Smooth muscle cell of the brain vasculature (primary cell): ENCODE measurements at regions not wholly inside any gene's neighbourhood (a gene's known extent, or its start where the extent isn't known, plus 50 kb on each side); places are given as distances from the start of the nearest gene placed in this dataset.
"Not testable (repeated sequence)": the region's sequence is repeated elsewhere in the genome, so short reads cannot be mapped to it uniquely, and the experiment has no call there.

ENCODE experiments used
- DNase-seq: peaks from one replicate; pipeline ENCODE4 v3.0.0-alpha.2; 2012; ENCODE audit warnings: low read depth, low spot score

DNA sequence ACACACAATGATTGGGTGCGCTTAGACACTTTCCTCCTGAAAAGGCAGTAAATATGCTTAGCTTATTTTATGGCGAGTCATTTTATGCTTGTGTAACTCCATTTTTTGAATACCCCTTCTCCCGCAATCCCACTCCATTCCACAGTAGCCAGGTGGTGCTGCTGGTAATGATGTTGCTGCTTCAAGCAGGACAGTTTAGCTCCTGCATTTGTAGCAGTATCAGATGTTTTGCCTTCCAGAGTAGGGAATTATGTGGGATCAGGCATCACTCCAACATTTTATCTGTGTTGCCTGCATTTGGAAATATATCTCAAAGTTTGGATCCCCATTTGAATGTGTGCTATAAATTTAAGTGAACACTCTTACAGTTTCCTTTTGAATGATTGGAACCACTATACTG lies 302.1 kb upstream of the SGO1 start:
- DNase-seq: no peak

DNA sequence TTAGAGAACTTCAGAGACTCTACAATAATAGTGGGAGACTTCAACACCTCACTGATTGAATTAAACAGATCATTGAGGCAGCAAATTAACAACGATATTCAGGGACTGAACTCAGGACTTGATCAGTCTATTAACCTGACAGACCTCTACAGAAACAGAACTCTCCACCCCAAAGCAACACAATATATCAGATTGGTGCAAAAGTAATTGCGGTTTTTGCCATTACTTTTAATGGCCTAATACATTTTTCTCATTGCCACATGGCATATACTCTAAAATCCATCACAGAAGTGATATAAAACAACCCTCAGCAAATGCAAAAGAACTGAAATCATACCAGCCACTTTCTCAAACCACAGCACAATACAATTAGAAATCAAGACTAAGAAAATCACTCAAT lies 298.1 kb upstream of the SGO1 start:
- no peak for DNase-seq

DNA sequence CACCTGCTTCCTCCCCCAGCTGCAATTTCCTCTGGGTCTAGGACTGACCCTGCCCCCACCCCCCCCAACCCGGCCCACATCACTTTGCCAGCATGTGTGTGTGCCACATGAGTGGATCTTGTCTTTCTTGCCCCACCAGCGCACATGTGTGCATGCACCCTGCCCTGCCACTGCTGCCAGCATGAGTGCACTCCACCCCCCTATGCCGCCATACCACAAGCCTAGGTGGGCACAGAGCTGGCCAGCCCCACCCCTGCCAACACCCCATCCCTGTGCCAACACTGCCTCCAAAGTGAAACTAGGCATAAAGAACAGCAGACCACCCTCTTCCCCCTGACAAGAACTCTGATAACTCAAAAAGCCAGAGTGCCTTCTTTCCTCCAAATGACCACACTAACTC lies 296.3 kb upstream of the SGO1 start:
- DNase-seq: no peak

DNA sequence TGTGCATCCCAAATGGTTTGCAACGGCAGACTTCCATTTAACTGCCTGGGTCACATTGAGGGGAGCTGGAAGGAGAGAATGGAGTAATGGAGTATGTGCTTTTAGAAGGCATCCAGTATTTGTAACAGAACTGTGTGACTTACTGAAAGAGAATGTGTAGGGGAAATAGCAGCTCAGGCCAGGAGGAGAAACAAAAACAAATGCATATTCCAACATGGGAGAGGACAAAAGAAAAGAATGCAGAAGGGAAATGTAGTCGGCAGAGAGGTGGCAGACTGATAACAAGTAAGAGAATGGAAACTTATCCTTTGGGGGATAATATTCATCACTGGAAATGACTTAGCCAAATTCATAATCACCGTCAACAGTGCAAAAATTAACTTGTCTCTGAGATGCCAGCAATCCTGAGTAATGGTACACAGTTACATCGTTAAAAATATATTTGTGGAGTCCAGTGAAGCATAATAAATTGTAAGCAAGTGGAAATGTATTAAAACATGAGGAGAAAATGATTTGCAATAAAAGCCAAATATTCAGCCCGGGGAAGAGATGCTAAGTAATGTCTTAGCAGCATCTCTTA lies 294.9 kb upstream of the SGO1 start:
- no peak for DNase-seq

DNA sequence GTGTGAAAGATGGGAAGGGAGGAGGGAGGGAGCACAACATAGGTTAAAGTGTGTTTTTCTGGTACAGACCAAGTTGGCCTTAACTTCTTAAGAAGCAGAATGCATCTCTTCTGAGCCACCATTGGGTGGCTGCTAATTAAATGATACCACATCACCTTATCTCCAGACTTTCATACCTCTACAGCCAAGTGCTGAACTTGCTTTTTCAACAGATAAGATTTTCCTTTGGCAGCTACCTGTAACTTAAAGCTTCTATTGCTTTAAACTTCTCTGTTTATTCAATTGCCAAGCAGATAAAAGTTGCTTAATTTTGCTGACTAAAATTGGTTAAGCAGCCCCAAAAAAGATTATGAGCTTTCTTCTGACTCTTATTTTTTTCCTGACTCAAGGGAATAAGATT lies 292.4 kb upstream of the SGO1 start:
- no peak for DNase-seq

DNA sequence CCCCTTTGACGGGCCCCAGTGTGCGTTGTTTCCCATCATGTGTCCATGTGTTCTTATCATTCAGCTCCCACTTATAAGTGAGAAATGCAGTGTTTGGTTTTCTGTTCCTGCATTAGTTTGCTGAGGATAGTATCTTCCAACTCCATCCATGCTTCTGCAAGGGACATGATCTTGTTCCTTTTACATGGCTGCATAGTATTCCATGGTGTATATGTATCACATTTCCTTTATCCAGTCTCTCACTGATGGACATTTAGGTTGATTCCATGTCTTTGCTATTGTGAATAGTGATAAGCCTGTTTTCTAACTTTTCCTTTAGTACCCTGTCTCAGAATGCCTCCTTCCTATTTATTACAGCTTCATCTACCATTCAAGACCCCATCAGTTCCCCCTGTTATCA lies 278.2 kb upstream of the SGO1 start:
- DNase-seq: not testable (repeated sequence)

DNA sequence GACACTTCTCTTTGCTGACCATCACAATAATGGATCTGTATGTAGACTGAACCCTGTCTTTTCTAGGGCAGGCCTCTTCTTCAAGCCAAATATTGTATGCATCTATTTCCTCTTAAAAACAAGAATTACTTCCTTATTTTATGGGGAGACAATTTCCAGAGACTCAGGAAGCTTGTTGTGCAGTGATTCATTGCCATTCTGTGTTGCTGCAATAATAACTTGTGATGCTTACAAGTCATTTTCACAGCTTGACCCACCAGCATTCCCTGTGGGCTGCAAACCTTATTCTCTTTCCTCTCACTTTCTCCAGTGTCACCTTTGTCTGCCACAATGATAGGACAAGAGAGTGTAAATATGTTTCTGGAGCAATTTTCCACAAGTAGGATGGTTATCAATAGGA lies 276.7 kb upstream of the SGO1 start:
- no peak for DNase-seq

DNA sequence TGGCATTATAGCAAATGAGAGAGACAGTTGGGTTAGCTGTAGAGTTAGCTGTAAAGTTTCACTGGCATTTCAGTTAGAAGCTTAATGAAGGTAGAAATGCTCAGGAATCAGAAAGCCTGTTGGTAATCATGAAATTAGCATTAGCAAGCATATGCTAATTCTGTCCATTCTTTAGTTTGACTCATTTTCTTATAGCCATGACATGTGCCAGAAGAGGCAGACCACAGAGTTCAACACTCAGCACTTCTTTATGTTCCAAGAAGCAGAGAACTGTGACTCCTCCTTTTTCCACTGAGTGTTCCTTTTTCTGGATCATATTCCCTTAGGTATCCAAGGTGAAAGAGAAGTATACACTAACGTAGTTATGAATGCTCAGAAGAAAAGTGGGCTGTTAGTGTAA lies 276.2 kb upstream of the SGO1 start:
- DNase-seq: no peak

DNA sequence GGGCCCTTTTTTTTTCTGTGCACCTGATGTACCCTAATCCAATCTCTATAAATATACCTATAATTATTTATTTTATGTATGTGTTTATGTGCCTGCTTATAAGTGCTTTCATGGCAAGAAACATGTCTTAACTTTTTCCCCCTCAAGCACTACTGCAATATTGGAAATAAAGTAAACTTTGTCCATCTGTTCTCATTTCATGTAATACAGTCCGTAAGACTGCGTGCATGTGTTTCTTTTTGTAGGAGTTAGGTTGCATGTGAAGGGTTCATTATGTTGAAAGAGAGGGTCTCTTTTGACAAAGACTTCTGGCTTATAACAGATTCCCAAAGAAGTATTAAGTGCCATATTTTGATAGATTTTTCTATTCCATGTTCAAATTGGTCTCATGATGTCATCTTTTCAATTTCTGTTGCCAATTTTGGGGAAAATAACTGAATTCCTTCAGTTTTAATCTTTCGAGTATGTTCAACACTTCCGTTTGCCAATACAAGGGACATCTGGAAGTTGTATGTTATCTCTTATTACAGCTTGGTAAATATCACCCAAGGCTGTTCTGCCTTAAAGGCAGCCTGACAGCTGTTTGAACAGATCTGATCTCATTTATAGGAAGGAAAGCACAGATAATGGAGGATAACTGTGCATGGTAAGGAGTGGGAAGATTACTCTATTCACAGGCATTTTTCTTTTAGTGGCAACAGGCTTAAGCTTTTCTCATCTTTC lies 273.1 kb upstream of the SGO1 start:
- no peak for DNase-seq

DNA sequence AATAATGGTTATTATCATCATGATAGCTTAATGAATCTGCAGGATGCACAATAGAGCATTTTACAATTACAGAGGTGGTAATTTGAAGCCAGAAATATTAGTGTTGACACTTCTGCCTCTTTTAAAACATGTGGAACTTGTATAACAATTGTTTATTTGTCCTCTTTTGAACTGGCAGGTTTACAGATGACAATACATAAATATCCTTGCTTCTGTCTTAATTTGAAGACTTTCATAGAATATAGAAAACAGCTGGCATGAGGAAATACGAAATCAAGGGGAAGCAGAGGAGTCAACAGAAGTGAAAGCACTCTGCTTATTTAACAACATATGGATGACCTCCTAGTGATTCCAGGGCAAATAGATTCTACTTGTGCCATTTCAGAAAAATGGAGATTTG lies 270.5 kb upstream of the SGO1 start:
- no peak for DNase-seq

DNA sequence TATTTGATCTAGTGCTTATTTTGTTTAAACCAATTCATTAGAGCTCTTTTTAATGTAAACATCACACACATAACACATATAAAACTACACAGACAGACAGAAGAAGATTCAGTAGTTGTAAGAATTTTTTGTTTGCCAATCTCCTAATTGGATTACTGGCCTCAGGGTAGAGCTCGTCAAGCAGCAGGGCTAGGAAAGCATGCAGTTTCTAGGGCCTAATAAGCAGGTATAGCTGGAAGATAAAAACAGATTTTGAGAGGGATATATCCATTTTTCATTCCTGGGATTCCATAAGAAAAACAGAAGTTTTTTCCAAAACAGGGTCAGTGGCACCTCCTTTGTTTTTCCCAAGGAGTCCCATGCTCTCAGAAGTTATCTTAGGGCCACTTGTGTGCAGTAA lies 265.2 kb upstream of the SGO1 start:
- no peak for DNase-seq

DNA sequence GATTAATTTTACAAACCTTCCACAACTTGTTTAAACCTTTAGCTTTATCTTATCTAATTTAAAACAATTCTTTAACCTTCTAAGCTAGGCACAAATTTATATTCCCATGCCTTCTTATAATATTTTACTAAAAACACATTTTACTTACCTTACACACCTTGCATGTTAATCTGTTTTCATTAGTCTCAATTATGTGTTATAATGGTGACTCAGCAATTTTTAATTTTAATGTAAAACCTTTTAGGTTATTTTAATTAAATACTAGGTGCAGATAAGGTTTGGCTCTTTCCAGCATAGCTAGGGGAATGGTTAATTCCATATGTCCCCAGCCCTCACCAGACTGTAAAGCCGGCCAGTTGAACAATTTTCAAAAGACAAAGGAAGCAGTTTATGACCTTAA lies 264.6 kb upstream of the SGO1 start:
- no peak for DNase-seq

DNA sequence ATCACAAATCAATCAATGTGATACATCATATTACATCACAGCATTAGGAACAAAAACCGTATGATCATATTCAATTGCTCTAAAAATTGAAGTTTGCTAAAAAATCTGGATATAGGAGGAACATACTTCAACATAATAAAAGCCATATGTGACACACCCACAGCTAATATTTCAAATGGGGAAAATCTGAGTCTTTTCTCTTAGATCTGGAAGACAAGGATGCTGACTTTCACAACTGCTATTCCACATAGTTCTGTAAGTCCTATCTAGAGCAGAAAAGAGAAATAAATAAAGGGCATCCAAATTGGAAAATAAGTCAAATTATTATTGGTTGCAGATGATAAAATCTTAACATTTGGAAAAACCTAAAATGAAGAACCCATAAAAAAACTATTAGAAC lies 256.8 kb upstream of the SGO1 start:
- no peak for DNase-seq

DNA sequence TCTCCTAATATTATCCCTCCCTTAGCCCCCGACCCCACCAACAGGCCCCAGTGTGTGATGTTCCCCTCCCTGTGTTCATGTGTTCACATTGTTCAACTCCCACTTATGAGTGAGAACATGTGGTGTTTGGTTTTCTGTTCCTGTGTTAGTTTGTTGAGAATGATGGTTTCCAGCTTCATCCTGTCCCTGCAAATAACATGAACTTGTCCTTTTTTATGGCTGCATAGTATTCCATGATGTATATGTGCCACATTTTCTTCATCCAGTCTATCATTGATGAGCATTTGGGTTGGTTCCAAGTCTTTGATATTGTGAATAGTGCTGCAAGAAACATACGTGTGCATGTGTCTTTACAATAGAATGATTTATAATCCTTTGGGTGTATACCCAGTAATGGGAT lies 241.3 kb upstream of the SGO1 start:
- DNase-seq: not testable (repeated sequence)

DNA sequence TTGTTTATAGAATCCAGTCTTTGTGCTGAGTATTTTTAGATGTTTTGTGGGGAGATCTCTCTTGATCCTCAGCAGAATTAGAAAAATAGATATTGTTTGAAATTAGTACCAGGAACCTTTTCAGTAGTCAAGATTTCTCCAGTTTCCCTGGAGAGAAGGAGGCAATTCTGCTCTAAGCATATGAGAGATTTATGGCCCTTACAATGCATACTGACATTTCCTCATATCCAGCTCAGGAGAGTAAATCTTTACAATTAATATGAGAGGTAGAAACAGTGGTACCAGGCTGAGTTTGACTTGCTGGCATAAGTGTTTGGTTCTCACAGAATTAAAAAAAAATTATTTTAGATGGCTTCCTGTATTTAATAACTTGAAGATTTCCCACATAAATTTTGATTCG lies 239.1 kb upstream of the SGO1 start:
- no peak for DNase-seq

DNA sequence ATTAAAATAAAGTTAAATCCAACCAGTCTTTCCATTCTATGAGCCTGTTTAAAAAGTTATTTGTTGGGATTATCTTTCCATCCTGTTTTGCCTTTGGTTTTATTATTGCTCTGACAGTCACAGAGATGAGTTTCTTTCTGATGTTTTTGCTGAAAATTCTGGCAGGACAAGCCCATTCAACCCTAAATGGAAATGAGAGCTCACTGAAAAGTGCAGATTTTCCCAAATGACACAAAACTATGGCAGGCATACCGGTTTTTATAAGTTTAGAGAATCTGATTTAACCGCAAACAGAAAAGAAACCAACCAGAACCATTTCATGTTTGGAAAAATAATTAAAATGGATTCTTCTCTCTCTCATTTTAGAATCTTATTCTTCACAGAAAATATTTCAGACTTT lies 238.1 kb upstream of the SGO1 start:
- no peak for DNase-seq

DNA sequence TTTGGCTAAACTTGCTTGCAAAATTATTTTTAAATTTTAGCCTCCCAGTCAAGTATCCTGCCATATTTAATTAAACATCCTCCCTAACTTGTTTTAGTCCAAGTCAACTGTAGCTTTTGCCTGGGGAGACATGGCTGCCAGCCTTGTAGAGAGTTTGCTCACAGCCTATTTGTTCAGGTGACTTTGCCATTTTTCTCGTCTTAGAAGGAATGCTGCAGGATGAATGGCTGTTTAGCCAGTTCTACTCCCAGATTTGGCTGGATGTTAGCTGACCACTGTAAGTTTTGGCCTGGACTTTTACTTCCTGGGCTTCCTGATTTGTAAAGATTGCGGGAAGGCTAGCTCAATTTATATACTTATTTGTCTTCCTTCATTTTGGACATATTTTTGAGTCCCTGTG lies 236.4 kb upstream of the SGO1 start:
- DNase-seq: no peak

DNA sequence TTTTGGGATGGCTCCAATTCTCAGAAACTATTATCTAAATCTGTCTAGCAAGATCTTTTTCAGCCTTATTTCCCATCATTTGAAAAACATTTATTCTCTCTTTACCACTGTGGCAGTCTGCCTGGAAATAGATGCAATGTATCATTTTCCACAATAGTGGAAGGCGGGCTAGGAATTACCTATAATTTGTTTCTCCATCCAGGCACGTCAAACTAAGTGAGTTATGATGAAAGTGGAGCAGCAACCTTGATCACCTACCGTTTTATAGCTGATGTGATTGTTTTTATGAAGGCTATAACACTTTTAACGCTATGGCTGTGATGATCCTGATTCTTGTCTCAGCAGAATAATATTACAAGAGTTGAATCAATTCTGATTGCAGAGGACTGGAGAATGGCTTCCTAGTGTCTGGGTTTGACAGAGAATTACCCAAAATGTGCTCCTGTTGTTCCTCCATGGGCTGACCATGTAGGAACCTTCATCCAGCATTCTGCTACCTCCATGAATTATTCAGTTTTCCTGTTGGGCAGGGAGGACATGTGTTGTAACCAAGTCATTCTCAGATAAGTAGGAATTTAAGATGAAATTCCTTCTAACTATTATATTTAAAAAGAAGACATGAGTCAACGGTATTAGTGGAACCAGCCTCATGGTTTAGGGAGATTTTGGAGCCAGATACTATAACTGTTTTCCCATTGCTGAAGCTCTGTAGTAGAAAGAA lies 231.5 kb upstream of the SGO1 start:
- no peak for DNase-seq

DNA sequence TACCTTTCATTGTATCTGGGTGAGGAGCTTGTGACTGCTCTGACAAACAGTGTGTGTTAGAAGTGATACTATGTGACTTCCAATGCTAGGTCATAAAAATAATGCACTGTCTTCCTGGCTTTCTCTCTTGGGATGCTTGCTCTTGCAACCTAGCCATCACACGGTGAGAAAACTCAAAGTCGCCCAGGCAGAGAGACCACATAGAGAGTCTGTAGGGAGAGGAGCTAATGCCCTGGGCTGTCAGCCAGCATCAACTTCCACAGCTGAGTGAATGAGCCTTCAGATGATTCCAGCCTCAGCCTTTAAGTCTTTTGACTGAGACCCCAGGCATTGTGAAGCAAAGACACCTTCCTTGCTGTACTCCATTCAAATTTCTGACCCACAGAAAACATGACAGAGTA lies 220.6 kb upstream of the SGO1 start:
- DNase-seq: no peak

DNA sequence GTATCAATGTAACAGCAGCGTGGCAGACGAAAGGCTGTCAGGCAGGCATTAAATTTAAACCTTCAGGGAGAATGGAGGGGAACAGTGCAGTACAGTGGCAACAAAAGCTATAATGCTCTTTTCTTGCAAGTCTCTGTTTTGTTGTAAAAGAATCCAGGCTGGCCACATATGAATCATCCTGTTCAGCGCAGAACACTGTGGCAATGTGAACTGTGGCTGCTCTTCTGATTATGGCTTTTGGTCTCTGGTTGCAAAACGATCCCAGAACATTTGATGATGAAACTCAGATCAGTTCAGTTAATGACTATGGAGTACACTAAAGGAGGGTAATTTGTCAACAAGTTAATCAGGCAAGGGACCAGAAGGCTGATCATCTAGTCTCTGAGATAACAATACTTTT lies 219.7 kb upstream of the SGO1 start:
- no peak for DNase-seq

DNA sequence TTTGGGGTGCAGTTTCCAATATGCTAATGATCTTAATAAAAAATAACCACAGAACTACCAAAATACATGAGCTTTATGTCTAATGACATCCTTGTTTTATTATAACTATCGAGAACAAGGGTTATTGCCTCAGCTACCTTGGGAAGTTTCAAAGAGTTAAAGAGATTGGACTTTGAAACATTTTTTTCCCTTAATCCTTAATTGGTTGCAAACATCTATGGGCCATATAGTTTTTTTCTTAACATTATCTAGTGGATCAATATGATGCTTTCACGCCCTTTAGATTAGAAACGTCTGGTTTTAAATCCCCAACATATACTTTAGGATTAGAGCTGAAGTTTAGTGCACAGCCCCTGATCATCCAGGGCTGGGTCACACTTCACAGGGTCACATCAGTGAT lies 219.2 kb upstream of the SGO1 start:
- DNase-seq: no peak

DNA sequence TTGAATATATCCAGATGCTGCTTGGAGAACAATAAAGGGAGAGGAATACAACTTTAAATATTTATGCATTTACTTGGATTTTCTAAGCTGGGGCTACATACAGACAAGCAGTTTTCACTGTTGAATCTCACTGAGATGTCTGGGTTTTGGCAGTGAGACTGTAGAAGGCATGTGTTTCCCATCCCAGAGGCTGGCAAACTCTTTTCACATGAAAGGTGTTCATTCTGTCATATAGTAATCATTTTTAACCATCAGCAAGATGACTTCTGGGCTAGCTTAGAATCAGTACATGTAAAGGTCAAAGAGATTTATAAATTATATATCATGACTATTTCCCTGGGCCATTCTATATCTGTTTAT lies 218.7 kb upstream of the SGO1 start:
- DNase-seq: no peak

DNA sequence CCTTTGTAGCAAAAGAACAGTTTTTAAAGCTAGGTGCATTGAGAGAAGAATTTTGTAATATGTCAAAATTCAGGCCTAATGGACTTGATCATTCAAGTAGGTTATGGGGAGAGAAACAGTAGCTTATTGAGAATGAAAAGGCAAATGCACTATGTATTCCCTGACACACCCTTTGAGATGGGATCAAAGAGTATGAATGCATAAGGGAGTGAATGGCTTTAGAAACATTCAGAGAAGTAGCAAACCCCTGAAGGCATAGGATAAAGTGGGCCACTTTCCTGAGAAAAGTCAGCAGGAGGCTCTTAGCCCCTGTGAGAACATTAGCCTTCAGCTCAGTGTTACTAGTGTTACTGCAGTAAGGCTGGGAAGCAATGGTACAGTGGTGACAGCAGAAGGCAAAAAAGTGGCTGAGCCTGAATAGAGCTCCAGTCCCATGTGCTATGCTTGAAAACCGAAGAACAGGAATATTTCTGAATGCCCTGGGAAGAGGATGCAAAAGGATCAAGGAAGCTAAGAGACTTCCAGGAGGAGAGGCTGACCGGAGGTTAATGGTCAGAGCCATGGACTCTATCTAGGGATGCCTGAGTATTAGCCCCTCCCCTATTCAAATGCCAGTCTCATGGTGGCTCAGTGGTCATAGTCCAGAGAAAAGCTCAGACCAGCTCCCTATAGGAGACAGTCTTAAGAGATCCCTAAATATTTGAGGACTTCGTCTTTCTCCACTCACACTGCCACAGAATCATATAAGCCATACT lies 218.2 kb upstream of the SGO1 start:
- no peak for DNase-seq
